OCI-LY7 (cell line): ENCODE measurements at regions not wholly inside any gene's neighbourhood (a gene's known extent, or its start where the extent isn't known, plus 50 kb on each side); places are given as distances from the start of the nearest gene placed in this dataset.

Source experiments
- EZH2phosphoT487 ChIP-seq: fragments of 200-600 bp; sonication (generic); IDR thresholded peaks from 2 replicates; pipeline ENCODE4 v1.6.1; 2018; ENCODE audit warnings: low read depth, borderline replicate concordance, mild to moderate bottlenecking, mixed run types, antibody characterized with exemption, low read length, moderate library complexity, mixed read lengths
- TF ChIP-seq, protein P1 (sequence below): fragments of 200-600 bp; sonication (generic); conservative IDR thresholded peaks from 2 replicates; pipeline ENCODE4 v1.5.1; 2014; ENCODE audit warnings: mild to moderate bottlenecking, antibody characterized with exemption, low read length, moderate library complexity, mixed read lengths

DNA sequence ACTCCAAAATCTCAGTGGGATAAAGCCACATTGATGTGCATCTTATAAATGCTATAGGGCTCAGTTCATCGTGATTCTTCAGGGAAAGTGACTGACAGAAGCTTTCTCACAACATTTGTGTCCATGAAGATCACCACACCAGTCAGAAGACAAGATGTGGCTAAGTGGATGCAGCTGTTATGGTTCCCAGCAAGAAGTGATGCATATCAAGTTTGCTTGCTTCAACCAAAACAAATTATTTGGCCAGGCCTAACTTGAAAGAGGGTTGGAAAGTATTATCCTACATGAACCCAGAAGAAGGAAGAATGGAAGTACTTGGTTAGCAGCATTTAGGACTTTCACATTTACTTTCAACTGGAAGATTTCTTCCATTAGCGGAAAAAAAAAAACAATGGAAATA lies 210.0 kb upstream of the ACVR2A start:
- TF ChIP-seq, protein P1, sequence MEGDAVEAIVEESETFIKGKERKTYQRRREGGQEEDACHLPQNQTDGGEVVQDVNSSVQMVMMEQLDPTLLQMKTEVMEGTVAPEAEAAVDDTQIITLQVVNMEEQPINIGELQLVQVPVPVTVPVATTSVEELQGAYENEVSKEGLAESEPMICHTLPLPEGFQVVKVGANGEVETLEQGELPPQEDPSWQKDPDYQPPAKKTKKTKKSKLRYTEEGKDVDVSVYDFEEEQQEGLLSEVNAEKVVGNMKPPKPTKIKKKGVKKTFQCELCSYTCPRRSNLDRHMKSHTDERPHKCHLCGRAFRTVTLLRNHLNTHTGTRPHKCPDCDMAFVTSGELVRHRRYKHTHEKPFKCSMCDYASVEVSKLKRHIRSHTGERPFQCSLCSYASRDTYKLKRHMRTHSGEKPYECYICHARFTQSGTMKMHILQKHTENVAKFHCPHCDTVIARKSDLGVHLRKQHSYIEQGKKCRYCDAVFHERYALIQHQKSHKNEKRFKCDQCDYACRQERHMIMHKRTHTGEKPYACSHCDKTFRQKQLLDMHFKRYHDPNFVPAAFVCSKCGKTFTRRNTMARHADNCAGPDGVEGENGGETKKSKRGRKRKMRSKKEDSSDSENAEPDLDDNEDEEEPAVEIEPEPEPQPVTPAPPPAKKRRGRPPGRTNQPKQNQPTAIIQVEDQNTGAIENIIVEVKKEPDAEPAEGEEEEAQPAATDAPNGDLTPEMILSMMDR: no peak
- TF ChIP-seq EZH2phosphoT487: no peak
